IMR-90 (cell line): ENCODE measurements at regions not wholly inside any gene's neighbourhood (a gene's known extent, or its start where the extent isn't known, plus 50 kb on each side); places are given as distances from the start of the nearest gene placed in this dataset.

Experiments used
- ATAC-seq: fragments of 200-7000 bp; cut with Tn5 transposase; 2 replicates; pipeline ENCODE4 v1.9.1; 2020; ENCODE audit warnings: low read depth, mild to moderate bottlenecking, moderate library complexity
- BruUV-seq: library from RNA; stranded (reverse); fragments of 400-500 nt; replicated peaks from 2 replicates; lab custom pipeline; 2021; lab: Mats Ljungman, UMichigan
- CTCF ChIA-PET: fragments of 300-600 bp; formaldehyde crosslinking; extraction: SDS; loops from one replicate; lab custom pipeline; 2021; ENCODE audit warnings: antibody characterized with exemption; lab: Yijun Ruan, JAX
- POLR2A ChIA-PET: fragments of 300-600 bp; sonication (Branson Sonifier 250); formaldehyde crosslinking; loops from one replicate; lab custom pipeline; 2022; ENCODE audit warnings: antibody characterized with exemption; ENCODE audit not compliant: unreplicated experiment; lab: Charles Lee
- DNase-seq: peaks from one replicate; pipeline ENCODE4 v3.0.0; 2013
- H2AFZ ChIP-seq: replicated peaks from 2 replicates; pipeline ENCODE3; 2013; ENCODE audit warnings: low read length, mild to moderate bottlenecking; ENCODE audit not compliant: poor library complexity
- H2AK5ac ChIP-seq: 2 replicates; pipeline ENCODE4 v1.6.1; 2013; ENCODE audit warnings: low read depth, low read length, inconsistent platforms
- H2AK9ac ChIP-seq: replicated peaks from 2 replicates; pipeline ENCODE3; 2013; ENCODE audit warnings: mild to moderate bottlenecking, low read depth, low read length, moderate library complexity; ENCODE audit not compliant: poor library complexity
- H2BK120ac ChIP-seq: 2 replicates; pipeline ENCODE4 v1.6.1; 2013; ENCODE audit warnings: low read depth, low read length, inconsistent platforms
- H2BK15ac ChIP-seq: 3 replicates; pipeline ENCODE4 v1.6.1; 2013; ENCODE audit warnings: low read depth, low read length, inconsistent platforms
- H2BK20ac ChIP-seq: 2 replicates; pipeline ENCODE4 v1.6.1; 2013; ENCODE audit warnings: low read depth, mild to moderate bottlenecking, inconsistent platforms, low read length, moderate library complexity
- H2BK5ac ChIP-seq: 2 replicates; pipeline ENCODE4 v1.6.1; 2013; ENCODE audit warnings: mild to moderate bottlenecking, low read depth, low read length, inconsistent platforms; ENCODE audit not compliant: poor library complexity, severe bottlenecking
- H3K14ac ChIP-seq: replicated peaks from 2 replicates; pipeline ENCODE4 v1.6.1; 2013; ENCODE audit warnings: low read depth, low read length, inconsistent platforms
- H3K18ac ChIP-seq: 2 replicates; pipeline ENCODE4 v1.6.1; 2013; ENCODE audit warnings: low read depth, low read length, control low read depth
- H3K23ac ChIP-seq: 2 replicates; pipeline ENCODE4 v1.6.1; 2013; ENCODE audit warnings: low read depth, low read length, inconsistent platforms
- H3K27ac ChIP-seq: 2 replicates; pipeline ENCODE4 v1.5.1; 2013; ENCODE audit warnings: mild to moderate bottlenecking, control low read depth, low read length; ENCODE audit not compliant: insufficient read depth
- H3K27me3 ChIP-seq: 2 replicates; pipeline ENCODE4 v1.6.1; 2013; ENCODE audit warnings: low read length; ENCODE audit not compliant: control insufficient read depth, insufficient read depth
- H3K36me3 ChIP-seq: 2 replicates; pipeline ENCODE4 v1.6.1; 2013; ENCODE audit warnings: low read length, mixed read lengths; ENCODE audit not compliant: control insufficient read depth, insufficient read depth
- H3K4ac ChIP-seq: 2 replicates; pipeline ENCODE4 v1.6.1; 2013; ENCODE audit warnings: low read depth, low read length, inconsistent platforms
- H3K4me1 ChIP-seq: 2 replicates; pipeline ENCODE4 v1.6.1; 2013; ENCODE audit warnings: low read length, mixed read lengths; ENCODE audit not compliant: control insufficient read depth, insufficient read depth
- H3K4me2 ChIP-seq: 2 replicates; pipeline ENCODE4 v1.6.1; 2013; ENCODE audit warnings: low read depth, mild to moderate bottlenecking, control low read depth, low read length, moderate library complexity
- H3K4me3 ChIP-seq: 2 replicates; pipeline ENCODE4 v1.5.1; 2013; ENCODE audit warnings: low read depth, mild to moderate bottlenecking, control low read depth, low read length, moderate library complexity; ENCODE audit not compliant: insufficient read depth
- H3K56ac ChIP-seq: 2 replicates; pipeline ENCODE4 v1.6.1; 2013; ENCODE audit warnings: low read length, inconsistent platforms; ENCODE audit not compliant: insufficient read depth; ENCODE audit errors: extremely low read depth
- H3K79me1 ChIP-seq, 2 experiments: 2 replicates each; pipeline ENCODE4 v1.6.1; 2013; ENCODE audit warnings: low read length in 2 of 2, inconsistent platforms in 1 of 2, low read depth in 1 of 2
- H3K9ac ChIP-seq: 2 replicates; pipeline ENCODE4 v1.6.1; 2013; ENCODE audit warnings: low read depth, low read length, control low read depth
- H3K9me1 ChIP-seq: 2 replicates; pipeline ENCODE4 v1.6.1; 2013; ENCODE audit warnings: low read length, inconsistent platforms; ENCODE audit not compliant: insufficient read depth
- H3K9me3 ChIP-seq: 2 replicates; pipeline ENCODE4 v1.6.1; 2013; ENCODE audit warnings: low read length; ENCODE audit not compliant: control insufficient read depth, insufficient read depth
- H4K20me1 ChIP-seq: 2 replicates; pipeline ENCODE4 v1.6.1; 2013; ENCODE audit warnings: low read length, inconsistent platforms; ENCODE audit not compliant: insufficient read depth
- H4K5ac ChIP-seq: 2 replicates; pipeline ENCODE4 v1.6.1; 2013; ENCODE audit warnings: mild to moderate bottlenecking, low read depth, low read length, control low read depth
- H4K8ac ChIP-seq, 2 experiments: 2 replicates each; pipeline ENCODE4 v1.6.1; 2013; ENCODE audit warnings: low read depth in 2 of 2, low read length in 2 of 2, control low read depth in 1 of 2, inconsistent platforms in 1 of 2
- H4K91ac ChIP-seq: 2 replicates; pipeline ENCODE4 v1.6.1; 2013; ENCODE audit warnings: low read depth, low read length, inconsistent platforms; ENCODE audit not compliant: insufficient read depth
- BHLHE40 ChIP-seq: fragments of 150-350 bp; IDR thresholded peaks from 2 replicates; pipeline ENCODE4 v1.6.1; 2016; ENCODE audit warnings: mild to moderate bottlenecking, low read depth, low read length
- CEBPB ChIP-seq: IDR thresholded peaks from 2 replicates; pipeline ENCODE4 v1.6.1; 2012; ENCODE audit warnings: low read depth, low read length, improper control_type of control experiment
- CHD1 ChIP-seq: IDR thresholded peaks from 2 replicates; pipeline ENCODE4 v1.6.1; 2012; ENCODE audit warnings: low read depth, low read length, improper control_type of control experiment
- CTCF ChIP-seq: conservative IDR thresholded peaks from 2 replicates; pipeline ENCODE4 v1.5.1; 2012; ENCODE audit warnings: mild to moderate bottlenecking, low read depth, low read length, improper control_type of control experiment
- MAFK ChIP-seq: IDR thresholded peaks from 2 replicates; pipeline ENCODE4 v1.6.1; 2012; ENCODE audit warnings: low read depth, low read length, improper control_type of control experiment
- MAZ ChIP-seq: IDR thresholded peaks from 2 replicates; pipeline ENCODE4 v1.6.1; 2012; ENCODE audit warnings: low read depth, mild to moderate bottlenecking, low read length, improper control_type of control experiment, moderate library complexity, borderline replicate concordance
- MXI1 ChIP-seq: IDR thresholded peaks from 2 replicates; pipeline ENCODE4 v1.6.1; 2012; ENCODE audit warnings: low read depth, mild to moderate bottlenecking, low read length, moderate library complexity, borderline replicate concordance
- NFE2L2 ChIP-seq: fragments of 150-350 bp; IDR thresholded peaks from 2 replicates; pipeline ENCODE4 v1.6.1; 2016; ENCODE audit warnings: low read depth, mild to moderate bottlenecking, low read length
- POLR2A ChIP-seq: IDR thresholded peaks from 2 replicates; pipeline ENCODE4 v1.6.1; 2012; ENCODE audit warnings: mild to moderate bottlenecking, low read depth, low read length
- RFX5 ChIP-seq: IDR thresholded peaks from 2 replicates; pipeline ENCODE4 v1.8.0; 2012; ENCODE audit warnings: low read depth, mild to moderate bottlenecking, low read length, moderate library complexity
- USF2 ChIP-seq: fragments of 150-350 bp; IDR thresholded peaks from 2 replicates; pipeline ENCODE4 v1.6.1; 2017; ENCODE audit warnings: mild to moderate bottlenecking, antibody characterized with exemption, low read length, low read depth
- WGBS, 2 experiments: methylation state at CpG; one replicate each; pipeline versions ENCODE4 v1.1.5 to v1.1.7; 2013; ENCODE audit warnings: missing lambda C conversion rate in 2 of 2; ENCODE audit not compliant: insufficient read length in 1 of 2; ENCODE audit errors: extremely low coverage in 2 of 2; 5-methylcytosine and 5-hydroxymethylcytosine counted together
- dilution Hi-C: fragments of 300-500 bp; cut with HindIII; formaldehyde crosslinking; loops from one replicate; pipeline ENCODE4 v1.14.3; 2018; ENCODE audit warnings: low sequenced_read_pairs; ENCODE audit not compliant: unreplicated experiment
- in situ Hi-C: fragments of 300-500 bp; cut with MboI; formaldehyde crosslinking; loops from 3 replicates; pipeline ENCODE4 v1.14.3; 2019; ENCODE audit warnings: low sequenced_read_pairs, inconsistent platforms, mixed read lengths
- intact Hi-C: fragments of 100-400 bp; cut with micrococcal nuclease; formaldehyde crosslinking; loops from 2 replicates; pipeline ENCODE4 v1.10.0; 2022

GRCh38 chr18:42409005-42409404 is 454.0 kb downstream of the PIK3C3 start:
- Histone ChIP-seq H3K56ac (no peak overlapping the region), H4K5ac (no peak overlapping the region), H3K18ac (no peak overlapping the region), H3K9ac (no peak overlapping the region), H4K20me1 (no peaks in the 10 kb centered on the region), H3K4me1 (no peaks in the 10 kb centered on the region), H2AFZ (no peak overlapping the region), H3K27ac (no peak overlapping the region), H4K8ac (no peak overlapping the region), H3K27me3 (no peaks in the 10 kb centered on the region), H2BK15ac (no peak overlapping the region), H3K79me1 (no peaks in the 10 kb centered on the region), H2BK20ac (no peak overlapping the region), H3K36me3 (no peaks in the 10 kb centered on the region), H3K9me3 (peaks cover 12% of the 10 kb centered on the region; the same call in 1 of the 2 replicates), H3K4ac (no peak overlapping the region), H3K9me1 (no peaks in the 10 kb centered on the region), H3K14ac (no peak overlapping the region), H2BK5ac (no peak overlapping the region), H2AK5ac (no peak overlapping the region), H4K91ac (no peak overlapping the region), H2AK9ac (no peak overlapping the region), H3K4me3 (no peak overlapping the region), H3K4me2 (no peak overlapping the region), H3K23ac (no peak overlapping the region), H2BK120ac (no peak overlapping the region)
- ATAC-seq (no peak), DNase-seq (no peak)
- CTCF ChIA-PET: no interaction called here
- dilution Hi-C loops (no loop called here), in situ Hi-C loops (no loop called here), intact Hi-C loops (no loop called here)
- BruUV-seq: no TSS peak
- POLR2A ChIA-PET: no interaction called here
- 0% methylated on average over 1 of the region's 5 CpGs; no CpG with 5 or more reads in 1 of the 2 experiments for WGBS, 2 experiments
- no peak for TF ChIP-seq CHD1
- TF ChIP-seq MAZ: no peak
- no peak for TF ChIP-seq MAFK
- TF ChIP-seq BHLHE40: no peak
- TF ChIP-seq RFX5: no peak
- no peak for TF ChIP-seq MXI1
- TF ChIP-seq CTCF: no peak
- no peak for TF ChIP-seq NFE2L2
- TF ChIP-seq USF2: no peak
- TF ChIP-seq POLR2A: no peak
- no peak for TF ChIP-seq CEBPB
